Stimulated activated CD4-positive, alpha-beta T cell treated with anti-CD3 and anti-CD28 coated beads, Interleukin-12 subunit alpha, Interleukin-12 subunit beta, amount 100 ng/mL, for 4 hours (primary cell): ENCODE measurements at regions not wholly inside any gene's neighbourhood (a gene's known extent, or its start where the extent isn't known, plus 50 kb on each side); places are given as distances from the start of the nearest gene placed in this dataset.

Experiments
- DNase-seq: peaks from one replicate; pipeline ENCODE4 v3.0.0-alpha.2; 2020

- no peak for DNase-seq
Observed at GRCh38 chr13:30105381-30105780, 202.0 kb downstream of the KATNAL1 start.

- DNase-seq = no peak
Observed at GRCh38 chr13:30103161-30103840, 204.1 kb downstream of the KATNAL1 start.

- no peak for DNase-seq
Observed at GRCh38 chr13:30100226-30100625, 207.1 kb downstream of the KATNAL1 start.

GRCh38 chr13:30097701-30098100, 209.7 kb downstream of the KATNAL1 start:
- DNase-seq = no peak

GRCh38 chr13:30097089-30097488, 210.3 kb downstream of the KATNAL1 start:
- no peak for DNase-seq

- no peak for DNase-seq
Observed at GRCh38 chr13:30094015-30094414, 213.3 kb downstream of the KATNAL1 start.

- no peak for DNase-seq
Observed at GRCh38 chr13:30093236-30093635, 214.1 kb downstream of the KATNAL1 start.

- DNase-seq = no peak
Observed at GRCh38 chr13:30091691-30092090, 215.7 kb downstream of the KATNAL1 start.

GRCh38 chr13:30091035-30091434, 216.3 kb downstream of the KATNAL1 start:
- no peak for DNase-seq

GRCh38 chr13:30088312-30088855, 219.0 kb downstream of the KATNAL1 start:
- DNase-seq = no peak

- no peak for DNase-seq
Observed at GRCh38 chr13:30085087-30085486, 222.3 kb downstream of the KATNAL1 start.

GRCh38 chr13:30082391-30082790, 225.0 kb downstream of the KATNAL1 start:
- no peak for DNase-seq

GRCh38 chr13:30081331-30081730, 226.0 kb downstream of the KATNAL1 start:
- no peak for DNase-seq

- DNase-seq = no peak
Observed at GRCh38 chr13:30079501-30079900, 227.8 kb downstream of the KATNAL1 start.

GRCh38 chr13:30078059-30078458, 227.6 kb upstream of the UBL3 start:
- DNase-seq = no peak

- DNase-seq = no peak
Observed at GRCh38 chr13:30077240-30077735, 226.9 kb upstream of the UBL3 start.

GRCh38 chr13:30074955-30075614, 224.7 kb upstream of the UBL3 start:
- DNase-seq = no peak

GRCh38 chr13:30074431-30074830, 224.0 kb upstream of the UBL3 start:
- DNase-seq = no peak

GRCh38 chr13:30072818-30073186, 222.4 kb upstream of the UBL3 start:
- no peak for DNase-seq

GRCh38 chr13:30071969-30072817, 221.8 kb upstream of the UBL3 start:
- no peak for DNase-seq

- no peak for DNase-seq
Observed at GRCh38 chr13:30065181-30065580, 214.8 kb upstream of the UBL3 start.

- no peak for DNase-seq
Observed at GRCh38 chr13:30063892-30064291, 213.5 kb upstream of the UBL3 start.

- DNase-seq = no peak
Observed at GRCh38 chr13:30061217-30061616, 210.8 kb upstream of the UBL3 start.
